ENCODE measurements at regions not wholly inside any gene's neighbourhood (a gene's known extent, or its start where the extent isn't known, plus 50 kb on each side); places are given as distances from the start of the nearest gene placed in this dataset.

DNA sequence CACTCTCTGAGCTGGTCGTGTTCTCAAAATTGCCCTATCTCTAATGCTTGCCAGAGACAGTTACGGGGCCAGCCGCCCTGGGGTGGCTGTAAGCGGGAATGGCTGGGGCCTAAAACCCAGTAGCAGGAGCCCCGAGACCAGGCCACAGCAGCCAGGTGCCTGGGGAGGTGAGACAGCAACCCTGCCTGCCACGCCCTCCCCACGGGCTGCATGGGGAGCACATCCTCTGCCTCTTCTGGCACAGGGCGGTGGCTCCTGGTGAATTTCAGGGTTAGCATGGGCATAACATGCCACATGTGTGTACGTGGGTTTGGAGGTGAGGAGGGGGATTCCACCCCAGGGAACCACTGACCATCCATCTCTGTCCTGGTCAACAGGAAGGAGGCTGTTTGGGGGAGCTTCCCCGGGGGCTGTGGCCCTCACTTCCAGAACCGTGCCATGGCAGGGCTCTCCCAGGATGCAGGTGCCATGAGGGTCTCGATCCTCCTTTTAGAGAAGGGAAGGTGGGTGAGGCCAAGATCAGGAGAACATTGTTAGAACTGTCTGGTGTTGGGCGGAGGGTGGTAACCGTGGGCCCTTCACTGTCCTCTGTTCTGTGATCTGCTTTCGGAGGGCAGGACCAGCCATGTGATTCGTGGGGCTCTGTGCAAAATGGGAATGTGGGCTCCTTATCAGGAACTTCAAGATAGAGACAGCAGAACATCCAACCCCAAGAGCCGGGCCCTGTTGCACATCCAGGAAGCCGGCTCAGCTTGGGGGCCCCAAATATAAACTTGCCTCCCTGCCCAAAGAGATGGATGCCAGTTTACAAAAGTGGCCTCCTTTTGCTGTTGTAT, 312.2 kb upstream of the DIO3 start:
- Histone ChIP-seq H3K27ac (no peak overlapping the region), H3K9me3 (no peaks in the 10 kb centered on the region), H3K4me1 (ENCODE audit: control insufficient read depth in 1 of 2, insufficient read depth in 1 of 2, low read depth in 1 of 2, low read length in 1 of 2) (no peaks in the 10 kb centered on the region), H3K36me3 (no peaks in the 10 kb centered on the region), H3K27me3 (peaks cover 29% of the 10 kb centered on the region), H3K4me3 (ENCODE audit: low read depth in 1 of 2, low read length in 1 of 2) (no peak overlapping the region)
- TF ChIP-seq, protein P1, sequence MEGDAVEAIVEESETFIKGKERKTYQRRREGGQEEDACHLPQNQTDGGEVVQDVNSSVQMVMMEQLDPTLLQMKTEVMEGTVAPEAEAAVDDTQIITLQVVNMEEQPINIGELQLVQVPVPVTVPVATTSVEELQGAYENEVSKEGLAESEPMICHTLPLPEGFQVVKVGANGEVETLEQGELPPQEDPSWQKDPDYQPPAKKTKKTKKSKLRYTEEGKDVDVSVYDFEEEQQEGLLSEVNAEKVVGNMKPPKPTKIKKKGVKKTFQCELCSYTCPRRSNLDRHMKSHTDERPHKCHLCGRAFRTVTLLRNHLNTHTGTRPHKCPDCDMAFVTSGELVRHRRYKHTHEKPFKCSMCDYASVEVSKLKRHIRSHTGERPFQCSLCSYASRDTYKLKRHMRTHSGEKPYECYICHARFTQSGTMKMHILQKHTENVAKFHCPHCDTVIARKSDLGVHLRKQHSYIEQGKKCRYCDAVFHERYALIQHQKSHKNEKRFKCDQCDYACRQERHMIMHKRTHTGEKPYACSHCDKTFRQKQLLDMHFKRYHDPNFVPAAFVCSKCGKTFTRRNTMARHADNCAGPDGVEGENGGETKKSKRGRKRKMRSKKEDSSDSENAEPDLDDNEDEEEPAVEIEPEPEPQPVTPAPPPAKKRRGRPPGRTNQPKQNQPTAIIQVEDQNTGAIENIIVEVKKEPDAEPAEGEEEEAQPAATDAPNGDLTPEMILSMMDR (IDR thresholded peaks at IDR 0.05), result no peak

DNA sequence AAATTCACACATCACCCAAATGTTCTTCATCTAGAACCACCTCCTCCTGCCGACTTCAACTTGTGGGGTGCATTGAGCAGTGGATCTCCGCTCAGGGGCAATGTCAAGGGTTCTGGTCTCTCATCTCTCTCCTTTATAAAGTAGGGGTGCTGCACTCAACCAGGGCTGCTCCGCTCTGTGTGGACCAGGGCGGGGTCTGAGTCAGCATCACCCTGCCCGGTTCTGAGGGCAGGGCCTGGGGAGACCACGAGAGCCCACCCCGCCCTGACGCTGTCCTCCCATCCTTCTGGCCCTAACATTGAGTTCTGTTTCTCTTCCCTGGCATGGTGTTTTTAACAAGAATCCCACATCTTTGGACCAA, 311.6 kb upstream of the DIO3 start:
- Histone ChIP-seq H3K4me1 (ENCODE audit: control insufficient read depth in 1 of 2, insufficient read depth in 1 of 2, low read depth in 1 of 2, low read length in 1 of 2) (no peaks in the 10 kb centered on the region), H3K27me3 (peaks cover 26% of the 10 kb centered on the region), H3K27ac (no peak overlapping the region), H3K9me3 (no peaks in the 10 kb centered on the region), H3K4me3 (ENCODE audit: low read depth in 1 of 2, low read length in 1 of 2) (no peak overlapping the region), H3K36me3 (no peaks in the 10 kb centered on the region)
- TF ChIP-seq, protein P1 (IDR thresholded peaks at IDR 0.05), result no peak

DNA sequence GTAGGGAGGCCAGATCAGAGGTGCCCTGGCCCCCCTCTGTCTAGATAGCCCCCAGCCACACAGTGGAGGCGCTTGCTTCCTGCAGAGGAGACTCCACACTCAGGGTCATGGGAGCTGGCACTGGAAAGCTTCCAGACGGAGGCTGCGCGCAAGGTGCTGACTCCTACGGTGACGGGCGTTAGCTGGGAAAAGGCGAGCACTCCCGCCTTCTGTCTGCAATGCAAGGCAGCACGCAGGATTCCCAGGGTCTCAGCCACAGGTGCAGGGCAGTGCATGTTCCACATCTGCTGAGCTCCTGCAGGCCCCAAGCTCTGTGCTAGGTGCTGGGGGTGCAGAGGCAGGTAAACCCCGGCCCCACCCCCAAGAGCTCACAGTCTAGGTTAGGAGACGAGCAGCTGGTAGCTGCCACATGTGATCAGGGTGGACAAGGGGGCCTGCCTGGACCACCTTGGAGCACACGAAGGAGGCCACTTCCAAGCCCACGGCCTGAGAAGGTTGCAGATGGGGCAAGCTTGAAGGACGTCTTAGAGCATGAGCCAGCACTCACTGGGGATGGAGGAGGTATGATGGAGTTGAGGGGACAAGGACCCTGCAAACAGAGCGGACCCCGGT, 310.9 kb upstream of the DIO3 start:
- Histone ChIP-seq H3K27me3 (peaks cover 18% of the 10 kb centered on the region), H3K36me3 (no peaks in the 10 kb centered on the region)
- TF ChIP-seq, protein P1 (IDR thresholded peaks at IDR 0.05), result no peak

DNA sequence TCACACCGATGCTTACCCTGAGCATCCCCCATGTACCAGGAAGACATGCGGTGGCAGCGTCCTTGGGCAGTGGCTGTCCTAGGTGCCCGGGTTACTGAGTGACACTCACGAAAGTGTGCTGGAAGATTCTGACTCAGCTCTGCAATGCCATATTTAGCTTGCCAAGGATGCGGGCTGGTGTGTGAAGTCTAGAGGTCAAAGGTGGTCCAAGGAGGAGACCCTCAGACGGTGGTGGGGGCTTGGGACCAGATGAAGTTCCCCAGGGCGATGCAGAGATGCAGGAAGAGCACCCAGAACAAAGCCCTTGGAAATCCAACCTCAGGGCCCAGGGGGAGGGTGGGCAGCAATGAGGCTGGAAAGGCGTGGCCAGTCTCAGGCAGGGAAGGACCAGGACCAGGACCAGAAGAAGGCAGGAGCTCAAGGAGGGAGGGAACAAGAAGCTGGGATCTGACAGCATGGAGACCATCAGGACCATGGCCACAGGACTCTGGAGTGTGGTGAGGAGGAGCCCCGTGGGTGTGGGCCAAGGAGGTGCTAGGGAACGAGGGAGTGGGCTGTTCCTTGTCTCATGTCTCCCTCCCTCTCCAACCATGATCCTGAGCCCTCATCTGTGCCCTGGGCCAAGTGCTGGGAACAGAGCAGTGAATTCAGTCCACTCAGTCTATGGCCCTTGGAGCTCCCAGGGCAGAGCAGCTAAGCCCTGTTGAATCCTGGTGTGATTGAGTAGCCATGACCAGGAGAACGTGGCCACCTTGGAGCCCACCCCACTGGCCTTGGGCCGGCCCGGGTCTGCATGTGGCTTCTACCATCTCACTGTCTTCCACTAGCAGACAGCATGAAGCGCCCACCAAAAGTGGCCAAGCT, 310.1 kb upstream of the DIO3 start:
- Histone ChIP-seq H3K4me3 (ENCODE audit: low read depth in 1 of 2, low read length in 1 of 2) (no peak overlapping the region), H3K9me3 (no peaks in the 10 kb centered on the region), H3K27ac (no peak overlapping the region), H3K27me3 (peaks cover 10% of the 10 kb centered on the region), H3K4me1 (ENCODE audit: control insufficient read depth in 1 of 2, insufficient read depth in 1 of 2, low read depth in 1 of 2, low read length in 1 of 2) (no peaks in the 10 kb centered on the region), H3K36me3 (no peaks in the 10 kb centered on the region)
- TF ChIP-seq, protein P1 (IDR thresholded peaks at IDR 0.05), result no peak

More for the DNA sequence above, 310.9 kb upstream of the DIO3 start:
- Histone ChIP-seq H3K4me3 (ENCODE audit: low read depth in 1 of 2, low read length in 1 of 2) (no peak overlapping the region), H3K9me3 (no peaks in the 10 kb centered on the region), H3K27ac (no peak overlapping the region), H3K4me1 (ENCODE audit: control insufficient read depth in 1 of 2, insufficient read depth in 1 of 2, low read depth in 1 of 2, low read length in 1 of 2) (no peaks in the 10 kb centered on the region)

DNA sequence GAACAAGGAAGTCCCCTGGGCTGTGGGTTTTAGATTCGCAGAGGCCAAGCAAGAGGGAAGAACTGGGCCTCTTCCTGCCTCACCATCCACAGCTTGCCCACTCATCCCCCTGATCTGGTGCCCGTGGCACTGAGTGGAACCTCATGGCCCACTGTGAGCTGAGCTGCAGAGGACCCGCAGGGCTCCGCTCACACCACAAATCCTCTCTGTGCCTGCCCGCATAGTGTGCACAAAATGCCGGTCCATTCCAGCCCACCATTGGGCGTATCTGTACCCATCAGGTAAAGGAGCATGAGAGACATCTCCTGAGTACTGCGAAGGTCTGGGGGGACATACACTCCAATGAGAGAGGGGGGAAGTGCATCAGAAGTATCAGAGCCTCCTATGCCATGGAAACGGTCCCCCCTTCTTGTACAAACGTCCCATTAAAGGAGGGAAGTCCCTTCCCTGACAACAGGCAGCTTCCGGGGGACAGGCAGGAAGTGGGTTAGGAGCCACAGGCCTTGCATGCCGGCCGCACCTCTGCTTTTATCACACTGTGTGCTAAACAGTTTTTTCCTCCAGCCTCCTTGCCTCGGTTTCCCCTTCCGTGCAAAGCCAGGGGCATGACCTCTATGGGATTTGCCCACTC, 309.4 kb upstream of the DIO3 start:
- H3K4me1 ChIP-seq (ENCODE audit: control insufficient read depth in 1 of 2, insufficient read depth in 1 of 2, low read depth in 1 of 2, low read length in 1 of 2), result no peaks in the 10 kb centered on the region
- H3K36me3 ChIP-seq, result no peaks in the 10 kb centered on the region
- TF ChIP-seq, protein P1 (IDR thresholded peaks at IDR 0.05), result no peak
- H3K27ac ChIP-seq, result no peak overlapping the region
- H3K27me3 ChIP-seq, result peaks cover 3% of the 10 kb centered on the region
- no peak overlapping the region for H3K4me3 ChIP-seq (ENCODE audit: low read depth in 1 of 2, low read length in 1 of 2)
- H3K9me3 ChIP-seq, result no peaks in the 10 kb centered on the region
